HG03342 (cell line): ENCODE measurements at regions not wholly inside any gene's neighbourhood (a gene's known extent, or its start where the extent isn't known, plus 50 kb on each side); places are given as distances from the start of the nearest gene placed in this dataset.

Experiments used
- ATAC-seq: cut with Tn5 transposase; IDR thresholded peaks from one replicate; pipeline ENCODE4 v1.9.1; 2021; ENCODE audit warnings: mild to moderate bottlenecking, moderate library complexity; ENCODE audit not compliant: unreplicated experiment

DNA sequence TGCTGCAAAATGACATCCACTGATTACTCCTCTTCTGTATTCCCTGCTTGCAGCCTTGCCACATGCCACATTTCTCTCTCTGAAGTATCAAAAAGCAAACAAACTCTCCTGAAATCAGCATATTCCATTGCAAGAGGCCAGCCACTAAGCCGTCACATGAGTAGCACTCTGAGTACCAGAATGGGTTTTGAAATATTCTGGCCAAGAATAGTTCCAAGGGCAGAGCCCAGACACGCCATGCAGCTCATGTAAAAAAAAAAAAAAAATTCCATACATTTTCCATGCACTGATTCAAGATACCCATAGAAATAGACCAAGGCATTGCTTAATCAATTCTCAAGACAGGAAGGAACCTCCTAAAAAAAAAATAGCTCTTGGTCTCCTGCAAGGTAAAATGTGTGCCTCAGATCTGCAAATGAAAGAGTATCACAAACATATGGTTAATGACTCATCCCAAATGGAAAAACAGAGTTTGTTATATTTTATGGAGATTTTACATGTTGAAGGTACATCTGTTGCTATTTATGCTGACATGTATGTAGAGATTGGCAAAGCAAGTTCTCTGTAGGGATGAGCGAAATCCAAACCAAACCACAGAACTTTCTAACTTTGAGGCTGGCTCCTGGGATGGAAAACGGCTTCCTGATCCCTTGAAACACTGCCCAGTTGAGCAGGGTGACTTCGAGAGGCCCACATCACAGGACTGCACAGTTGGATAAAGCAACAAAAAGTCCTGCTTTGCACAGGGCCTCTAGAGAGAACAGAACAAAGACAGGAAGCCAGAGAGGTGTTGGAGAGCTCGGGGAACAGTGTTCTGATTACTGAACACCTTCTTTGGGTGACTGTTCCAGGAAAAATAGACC, 346.2 kb downstream of the ZNF521 start:
- ATAC-seq = no peak

DNA sequence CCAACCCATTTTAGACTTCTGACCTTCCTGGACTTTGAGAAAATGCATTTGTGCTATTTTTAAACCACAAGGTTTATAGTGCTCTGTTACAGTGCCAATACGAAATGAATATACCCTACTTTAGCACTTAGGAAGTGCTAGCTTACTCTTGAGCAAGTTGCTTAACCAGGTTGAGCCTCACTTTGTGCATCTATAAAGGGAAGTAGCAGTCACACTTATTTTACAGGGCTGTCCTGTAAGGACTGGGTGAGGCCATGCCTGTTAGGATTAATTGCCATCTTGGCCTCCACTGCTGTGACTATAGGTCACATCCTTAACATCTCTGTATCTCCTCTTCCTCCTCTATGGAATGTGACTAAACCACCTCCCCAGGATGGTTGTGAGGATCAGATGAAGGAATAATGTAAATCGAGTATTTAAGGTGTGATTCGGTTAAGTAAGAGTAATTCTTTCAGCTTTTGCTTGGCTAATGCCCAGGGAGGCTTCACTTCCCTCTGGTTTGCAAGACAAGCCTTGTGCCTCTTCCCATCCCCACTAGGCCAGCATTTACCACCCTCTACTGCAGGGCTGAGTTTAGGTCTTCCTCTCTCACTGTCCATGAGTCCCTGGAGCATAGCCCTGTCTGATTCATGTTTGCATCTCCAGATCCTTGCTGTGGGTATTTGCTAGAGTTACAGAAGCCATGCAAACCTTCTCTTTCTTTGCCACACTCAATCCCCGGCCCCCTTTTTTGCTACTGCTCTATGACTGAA, 341.2 kb downstream of the ZNF521 start:
- ATAC-seq = no peak
